ENCODE measurements at regions not wholly inside any gene's neighbourhood (a gene's known extent, or its start where the extent isn't known, plus 50 kb on each side); places are given as distances from the start of the nearest gene placed in this dataset.
"Not testable (repeated sequence)": the region's sequence is repeated elsewhere in the genome, so short reads cannot be mapped to it uniquely, and the experiment has no call there.

DNA sequence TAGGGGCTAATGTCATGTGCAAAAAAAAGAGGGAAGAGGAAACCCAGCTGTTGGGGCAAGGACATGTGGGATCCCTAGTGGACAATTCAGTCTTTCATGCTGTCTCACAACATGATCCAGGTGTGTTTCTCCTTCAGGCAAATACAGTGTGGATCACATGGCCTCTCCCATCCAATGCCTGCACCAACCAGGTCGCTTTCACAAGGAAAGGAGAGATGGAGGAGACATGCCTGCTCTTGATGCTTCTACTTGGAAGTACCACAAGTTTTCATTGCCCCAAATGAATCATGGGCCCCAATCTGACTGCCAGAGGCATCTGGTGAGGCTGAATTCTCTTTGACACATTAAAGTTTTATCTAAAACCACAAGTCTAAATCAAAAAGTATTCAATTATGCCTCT, 82.1 kb downstream of the DLEU7 start:
- Histone ChIP-seq H3K4me3 (no peak overlapping the region), H3K36me3 (no peaks in the 10 kb centered on the region), H3K27me3 (replicated peaks; ENCODE audit: insufficient read depth) (no peaks in the 10 kb centered on the region), H3K4me1 (replicated peaks) (no peaks in the 10 kb centered on the region), H3K27ac (no peak overlapping the region), H3K9me3 (no peaks in the 10 kb centered on the region)
- WGBS: 88% methylated on average over 1 of the region's 1 CpG
- no peak for DNase-seq (ENCODE audit: low spot score)
- TF ChIP-seq, protein P1, sequence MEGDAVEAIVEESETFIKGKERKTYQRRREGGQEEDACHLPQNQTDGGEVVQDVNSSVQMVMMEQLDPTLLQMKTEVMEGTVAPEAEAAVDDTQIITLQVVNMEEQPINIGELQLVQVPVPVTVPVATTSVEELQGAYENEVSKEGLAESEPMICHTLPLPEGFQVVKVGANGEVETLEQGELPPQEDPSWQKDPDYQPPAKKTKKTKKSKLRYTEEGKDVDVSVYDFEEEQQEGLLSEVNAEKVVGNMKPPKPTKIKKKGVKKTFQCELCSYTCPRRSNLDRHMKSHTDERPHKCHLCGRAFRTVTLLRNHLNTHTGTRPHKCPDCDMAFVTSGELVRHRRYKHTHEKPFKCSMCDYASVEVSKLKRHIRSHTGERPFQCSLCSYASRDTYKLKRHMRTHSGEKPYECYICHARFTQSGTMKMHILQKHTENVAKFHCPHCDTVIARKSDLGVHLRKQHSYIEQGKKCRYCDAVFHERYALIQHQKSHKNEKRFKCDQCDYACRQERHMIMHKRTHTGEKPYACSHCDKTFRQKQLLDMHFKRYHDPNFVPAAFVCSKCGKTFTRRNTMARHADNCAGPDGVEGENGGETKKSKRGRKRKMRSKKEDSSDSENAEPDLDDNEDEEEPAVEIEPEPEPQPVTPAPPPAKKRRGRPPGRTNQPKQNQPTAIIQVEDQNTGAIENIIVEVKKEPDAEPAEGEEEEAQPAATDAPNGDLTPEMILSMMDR (IDR thresholded peaks at IDR 0.05): no peak
- no peak for TF ChIP-seq POLR2AphosphoS5 (IDR thresholded peaks at IDR 0.05)
- no peak for TF ChIP-seq POLR2A (IDR thresholded peaks at IDR 0.05)
- intact Hi-C loops (cut with DNase I): no loop called here

DNA sequence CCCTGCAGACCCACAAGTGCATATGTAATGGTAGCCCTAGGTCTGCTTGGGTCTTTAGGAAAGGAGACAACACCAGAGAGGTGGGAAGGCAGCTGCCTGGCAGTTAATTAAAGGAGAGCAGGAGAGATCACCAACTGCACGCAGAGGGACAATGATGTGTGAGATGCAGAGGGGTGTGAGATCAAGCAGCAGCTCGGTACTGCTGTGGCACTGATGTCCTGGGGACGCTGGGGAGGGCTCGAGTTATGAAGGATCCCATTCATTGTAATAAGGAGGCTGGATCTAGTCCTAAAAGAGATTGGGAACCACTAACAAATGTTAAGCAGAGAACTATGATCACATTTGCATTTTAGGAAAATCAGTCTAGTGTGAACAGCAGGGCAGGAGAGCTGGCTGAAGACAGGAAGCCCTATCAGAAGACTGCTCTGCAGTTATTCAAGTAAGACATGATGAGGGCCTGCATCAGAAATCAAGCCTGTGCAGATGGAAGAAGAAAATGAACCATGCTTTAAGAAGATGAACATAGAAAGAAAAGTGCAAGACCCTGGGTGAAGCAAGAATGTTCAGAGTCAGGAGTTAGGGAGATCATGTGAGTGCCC, 80.4 kb downstream of the DLEU7 start:
- TF ChIP-seq, protein P1 (IDR thresholded peaks at IDR 0.05): no peak
- TF ChIP-seq POLR2AphosphoS5 (IDR thresholded peaks at IDR 0.05) (no peak), POLR2A (IDR thresholded peaks at IDR 0.05) (no peak)
- Histone ChIP-seq H3K27me3 (replicated peaks; ENCODE audit: insufficient read depth) (no peaks in the 10 kb centered on the region), H3K4me1 (replicated peaks) (no peaks in the 10 kb centered on the region), H3K36me3 (no peaks in the 10 kb centered on the region), H3K27ac (no peak overlapping the region), H3K4me3 (no peak overlapping the region), H3K9me3 (no peaks in the 10 kb centered on the region)
- intact Hi-C loops (cut with DNase I): no loop called here
- 94% methylated on average over 4 of the region's 4 CpGs for WGBS
- no peak for DNase-seq (ENCODE audit: low spot score)

DNA sequence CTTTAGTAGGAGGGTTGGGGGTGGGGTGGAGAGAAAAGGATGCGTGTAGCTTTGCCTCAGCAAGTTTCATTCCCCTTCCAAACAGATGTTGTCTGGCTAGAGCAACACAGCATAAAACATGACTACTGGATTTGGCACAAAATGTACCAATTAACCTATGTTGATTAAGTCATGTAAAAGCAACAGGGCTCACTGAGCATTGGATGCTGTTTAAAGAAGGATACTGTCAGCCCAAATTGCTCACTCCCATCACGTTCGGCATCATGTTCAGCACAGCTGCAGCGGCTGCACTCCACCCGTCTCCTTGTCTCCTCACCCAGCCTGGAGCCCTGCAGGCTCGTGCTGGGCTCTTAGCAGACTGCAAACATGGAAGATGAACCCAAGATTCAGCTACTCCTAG, 77.5 kb downstream of the DLEU7 start:
- intact Hi-C loops (cut with DNase I): no loop called here
- Histone ChIP-seq H3K36me3 (no peaks in the 10 kb centered on the region), H3K27ac (no peak overlapping the region), H3K4me3 (no peak overlapping the region), H3K27me3 (replicated peaks; ENCODE audit: insufficient read depth) (no peaks in the 10 kb centered on the region), H3K4me1 (replicated peaks) (no peaks in the 10 kb centered on the region), H3K9me3 (no peaks in the 10 kb centered on the region)
- TF ChIP-seq, protein P1 (IDR thresholded peaks at IDR 0.05): no peak
- no peak for TF ChIP-seq POLR2A (IDR thresholded peaks at IDR 0.05)
- TF ChIP-seq POLR2AphosphoS5 (IDR thresholded peaks at IDR 0.05): no peak
- no peak for DNase-seq (ENCODE audit: low spot score)
- 77% methylated on average over 6 of the region's 6 CpGs for WGBS

DNA sequence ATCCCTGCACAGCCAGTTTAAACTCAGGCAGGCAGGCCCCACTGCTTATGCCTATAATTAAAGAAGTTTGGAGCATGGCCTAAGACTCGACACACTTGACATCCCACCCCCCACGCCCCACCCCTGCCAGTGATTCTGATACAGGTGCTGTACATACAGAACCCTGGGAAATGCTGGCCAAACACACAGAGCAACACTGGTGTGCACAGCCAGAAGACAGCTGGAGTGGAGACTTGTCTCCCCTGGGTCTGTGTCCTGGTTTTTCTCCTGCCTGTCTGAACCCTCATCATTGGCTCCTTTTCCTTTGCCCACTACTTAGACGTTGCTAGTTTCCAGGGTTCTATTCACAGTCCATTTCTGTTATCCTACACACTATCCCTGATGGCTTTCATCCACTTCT, 76.8 kb downstream of the DLEU7 start:
- no peak for TF ChIP-seq POLR2AphosphoS5 (IDR thresholded peaks at IDR 0.05)
- no peak for TF ChIP-seq POLR2A (IDR thresholded peaks at IDR 0.05)
- TF ChIP-seq, protein P1 (IDR thresholded peaks at IDR 0.05): no peak
- no peak for DNase-seq (ENCODE audit: low spot score)
- Histone ChIP-seq H3K36me3 (no peaks in the 10 kb centered on the region), H3K4me1 (replicated peaks) (no peaks in the 10 kb centered on the region), H3K27me3 (replicated peaks; ENCODE audit: insufficient read depth) (no peaks in the 10 kb centered on the region), H3K27ac (no peak overlapping the region), H3K9me3 (no peaks in the 10 kb centered on the region), H3K4me3 (no peak overlapping the region)
- intact Hi-C loops (cut with DNase I): no loop called here
- 65% methylated on average over 3 of the region's 3 CpGs for WGBS

DNA sequence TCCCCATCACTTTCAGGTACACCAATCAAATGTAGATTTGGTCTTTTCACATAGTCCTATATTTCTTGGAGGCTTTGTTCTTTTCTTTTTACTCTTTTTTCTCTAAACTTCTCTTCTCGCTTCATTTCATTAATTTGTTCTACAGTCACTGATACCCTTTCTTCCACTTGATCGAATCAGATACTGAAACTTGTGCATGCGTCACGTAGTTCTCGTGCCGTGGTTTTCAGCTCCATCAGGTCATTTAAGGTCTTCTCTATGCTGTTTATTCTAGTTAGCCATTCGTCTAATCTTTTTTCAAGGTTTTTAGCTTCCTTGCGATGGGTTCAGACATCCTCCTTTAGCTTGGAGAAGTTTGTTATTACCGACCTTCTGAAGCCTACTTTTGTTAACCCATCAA, 70.6 kb downstream of the DLEU7 start:
- H3K9me3 ChIP-seq; H3K4me3 ChIP-seq; H3K4me1 ChIP-seq (replicated peaks); intact Hi-C loops (cut with DNase I); H3K27me3 ChIP-seq (replicated peaks; ENCODE audit: insufficient read depth); H3K27ac ChIP-seq; H3K36me3 ChIP-seq; DNase-seq (ENCODE audit: low spot score): not testable (repeated sequence)
- WGBS: 92% methylated on average over 9 of the region's 9 CpGs

Small RNA genes in the stretch of these regions (small RNA-seq; reads per million reads assigned to genes)
- gene RF02109 (0 reads per million in 2 donors), gene RF02110 (0 reads per million in 2 donors)

All from prostate gland (tissue), 2 donors.